IMR-90 (cell line): ENCODE measurements at regions not wholly inside any gene's neighbourhood (a gene's known extent, or its start where the extent isn't known, plus 50 kb on each side); places are given as distances from the start of the nearest gene placed in this dataset.

Experiments used
- ATAC-seq: fragments of 200-7000 bp; cut with Tn5 transposase; 2 replicates; pipeline ENCODE4 v1.9.1; 2020; ENCODE audit warnings: low read depth, mild to moderate bottlenecking, moderate library complexity
- BruUV-seq: library from RNA; stranded (reverse); fragments of 400-500 nt; replicated peaks from 2 replicates; lab custom pipeline; 2021; lab: Mats Ljungman, UMichigan
- CTCF ChIA-PET: fragments of 300-600 bp; formaldehyde crosslinking; extraction: SDS; loops from one replicate; lab custom pipeline; 2021; ENCODE audit warnings: antibody characterized with exemption; lab: Yijun Ruan, JAX
- POLR2A ChIA-PET: fragments of 300-600 bp; sonication (Branson Sonifier 250); formaldehyde crosslinking; loops from one replicate; lab custom pipeline; 2022; ENCODE audit warnings: antibody characterized with exemption; ENCODE audit not compliant: unreplicated experiment; lab: Charles Lee
- DNase-seq: peaks from one replicate; pipeline ENCODE4 v3.0.0; 2013
- H2AFZ ChIP-seq: replicated peaks from 2 replicates; pipeline ENCODE3; 2013; ENCODE audit warnings: low read length, mild to moderate bottlenecking; ENCODE audit not compliant: poor library complexity
- H2AK5ac ChIP-seq: 2 replicates; pipeline ENCODE4 v1.6.1; 2013; ENCODE audit warnings: low read depth, low read length, inconsistent platforms
- H2AK9ac ChIP-seq: replicated peaks from 2 replicates; pipeline ENCODE3; 2013; ENCODE audit warnings: mild to moderate bottlenecking, low read depth, low read length, moderate library complexity; ENCODE audit not compliant: poor library complexity
- H2BK120ac ChIP-seq: 2 replicates; pipeline ENCODE4 v1.6.1; 2013; ENCODE audit warnings: low read depth, low read length, inconsistent platforms
- H2BK15ac ChIP-seq: 3 replicates; pipeline ENCODE4 v1.6.1; 2013; ENCODE audit warnings: low read depth, low read length, inconsistent platforms
- H2BK20ac ChIP-seq: 2 replicates; pipeline ENCODE4 v1.6.1; 2013; ENCODE audit warnings: low read depth, mild to moderate bottlenecking, inconsistent platforms, low read length, moderate library complexity
- H2BK5ac ChIP-seq: 2 replicates; pipeline ENCODE4 v1.6.1; 2013; ENCODE audit warnings: mild to moderate bottlenecking, low read depth, low read length, inconsistent platforms; ENCODE audit not compliant: poor library complexity, severe bottlenecking
- H3K14ac ChIP-seq: replicated peaks from 2 replicates; pipeline ENCODE4 v1.6.1; 2013; ENCODE audit warnings: low read depth, low read length, inconsistent platforms
- H3K18ac ChIP-seq: 2 replicates; pipeline ENCODE4 v1.6.1; 2013; ENCODE audit warnings: low read depth, low read length, control low read depth
- H3K23ac ChIP-seq: 2 replicates; pipeline ENCODE4 v1.6.1; 2013; ENCODE audit warnings: low read depth, low read length, inconsistent platforms
- H3K27ac ChIP-seq: 2 replicates; pipeline ENCODE4 v1.5.1; 2013; ENCODE audit warnings: mild to moderate bottlenecking, control low read depth, low read length; ENCODE audit not compliant: insufficient read depth
- H3K27me3 ChIP-seq: 2 replicates; pipeline ENCODE4 v1.6.1; 2013; ENCODE audit warnings: low read length; ENCODE audit not compliant: control insufficient read depth, insufficient read depth
- H3K36me3 ChIP-seq: 2 replicates; pipeline ENCODE4 v1.6.1; 2013; ENCODE audit warnings: low read length, mixed read lengths; ENCODE audit not compliant: control insufficient read depth, insufficient read depth
- H3K4ac ChIP-seq: 2 replicates; pipeline ENCODE4 v1.6.1; 2013; ENCODE audit warnings: low read depth, low read length, inconsistent platforms
- H3K4me1 ChIP-seq: 2 replicates; pipeline ENCODE4 v1.6.1; 2013; ENCODE audit warnings: low read length, mixed read lengths; ENCODE audit not compliant: control insufficient read depth, insufficient read depth
- H3K4me2 ChIP-seq: 2 replicates; pipeline ENCODE4 v1.6.1; 2013; ENCODE audit warnings: low read depth, mild to moderate bottlenecking, control low read depth, low read length, moderate library complexity
- H3K4me3 ChIP-seq: 2 replicates; pipeline ENCODE4 v1.5.1; 2013; ENCODE audit warnings: low read depth, mild to moderate bottlenecking, control low read depth, low read length, moderate library complexity; ENCODE audit not compliant: insufficient read depth
- H3K56ac ChIP-seq: 2 replicates; pipeline ENCODE4 v1.6.1; 2013; ENCODE audit warnings: low read length, inconsistent platforms; ENCODE audit not compliant: insufficient read depth; ENCODE audit errors: extremely low read depth
- H3K79me1 ChIP-seq, 2 experiments: 2 replicates each; pipeline ENCODE4 v1.6.1; 2013; ENCODE audit warnings: low read length in 2 of 2, inconsistent platforms in 1 of 2, low read depth in 1 of 2
- H3K9ac ChIP-seq: 2 replicates; pipeline ENCODE4 v1.6.1; 2013; ENCODE audit warnings: low read depth, low read length, control low read depth
- H3K9me1 ChIP-seq: 2 replicates; pipeline ENCODE4 v1.6.1; 2013; ENCODE audit warnings: low read length, inconsistent platforms; ENCODE audit not compliant: insufficient read depth
- H3K9me3 ChIP-seq: 2 replicates; pipeline ENCODE4 v1.6.1; 2013; ENCODE audit warnings: low read length; ENCODE audit not compliant: control insufficient read depth, insufficient read depth
- H4K20me1 ChIP-seq: 2 replicates; pipeline ENCODE4 v1.6.1; 2013; ENCODE audit warnings: low read length, inconsistent platforms; ENCODE audit not compliant: insufficient read depth
- H4K5ac ChIP-seq: 2 replicates; pipeline ENCODE4 v1.6.1; 2013; ENCODE audit warnings: mild to moderate bottlenecking, low read depth, low read length, control low read depth
- H4K8ac ChIP-seq, 2 experiments: 2 replicates each; pipeline ENCODE4 v1.6.1; 2013; ENCODE audit warnings: low read depth in 2 of 2, low read length in 2 of 2, control low read depth in 1 of 2, inconsistent platforms in 1 of 2
- H4K91ac ChIP-seq: 2 replicates; pipeline ENCODE4 v1.6.1; 2013; ENCODE audit warnings: low read depth, low read length, inconsistent platforms; ENCODE audit not compliant: insufficient read depth
- CHD1 ChIP-seq: IDR thresholded peaks from 2 replicates; pipeline ENCODE4 v1.6.1; 2012; ENCODE audit warnings: low read depth, low read length, improper control_type of control experiment
- CTCF ChIP-seq: conservative IDR thresholded peaks from 2 replicates; pipeline ENCODE4 v1.5.1; 2012; ENCODE audit warnings: mild to moderate bottlenecking, low read depth, low read length, improper control_type of control experiment
- ELK1 ChIP-seq: fragments of 150-350 bp; IDR thresholded peaks from 2 replicates; pipeline ENCODE4 v1.6.1; 2016; ENCODE audit warnings: low read depth, mild to moderate bottlenecking, low read length, moderate library complexity, borderline replicate concordance
- FOS ChIP-seq: fragments of 150-350 bp; IDR thresholded peaks from 2 replicates; pipeline ENCODE4 v1.6.1; 2016; ENCODE audit warnings: low read depth, low read length
- MAFK ChIP-seq: IDR thresholded peaks from 2 replicates; pipeline ENCODE4 v1.6.1; 2012; ENCODE audit warnings: low read depth, low read length, improper control_type of control experiment
- MAZ ChIP-seq: IDR thresholded peaks from 2 replicates; pipeline ENCODE4 v1.6.1; 2012; ENCODE audit warnings: low read depth, mild to moderate bottlenecking, low read length, improper control_type of control experiment, moderate library complexity, borderline replicate concordance
- SMC3 ChIP-seq: fragments of 150-350 bp; IDR thresholded peaks from 2 replicates; pipeline ENCODE4 v1.6.1; 2016; ENCODE audit warnings: low read depth, mild to moderate bottlenecking, antibody characterized with exemption, low read length, moderate library complexity
- WGBS, 2 experiments: methylation state at CpG; one replicate each; pipeline versions ENCODE4 v1.1.5 to v1.1.7; 2013; ENCODE audit warnings: missing lambda C conversion rate in 2 of 2; ENCODE audit not compliant: insufficient read length in 1 of 2; ENCODE audit errors: extremely low coverage in 2 of 2; 5-methylcytosine and 5-hydroxymethylcytosine counted together
- dilution Hi-C: fragments of 300-500 bp; cut with HindIII; formaldehyde crosslinking; loops from one replicate; pipeline ENCODE4 v1.14.3; 2018; ENCODE audit warnings: low sequenced_read_pairs; ENCODE audit not compliant: unreplicated experiment
- in situ Hi-C: fragments of 300-500 bp; cut with MboI; formaldehyde crosslinking; loops from 3 replicates; pipeline ENCODE4 v1.14.3; 2019; ENCODE audit warnings: low sequenced_read_pairs, inconsistent platforms, mixed read lengths
- intact Hi-C: fragments of 100-400 bp; cut with micrococcal nuclease; formaldehyde crosslinking; loops from 2 replicates; pipeline ENCODE4 v1.10.0; 2022

- H3K27me3 ChIP-seq: no peaks in the 10 kb centered on the region
- H3K9me3 ChIP-seq: no peaks in the 10 kb centered on the region
- ChIA-PET CTCF (interaction anchor here (0.6 kb wide), 1 partner anchor 488 kb away, joined by 3 read pairs; no protein-coding TSS in a partner anchor), POLR2A (no interaction called here)
- no peaks in the 10 kb centered on the region for H3K36me3 ChIP-seq
- TF ChIP-seq CTCF (no peak), CHD1 (no peak), MAZ (no peak), FOS (no peak), SMC3 (no peak), MAFK (no peak), ELK1 (no peak)
- DNase-seq (no peak), ATAC-seq (no peak)
- in situ Hi-C loops (no loop called here), dilution Hi-C loops (no loop called here), intact Hi-C loops (no loop called here)
- BruUV-seq: no TSS peak
- H2BK120ac ChIP-seq: no peak overlapping the region
- H3K4ac ChIP-seq: no peak overlapping the region
- H2AFZ ChIP-seq: no peak overlapping the region
- no peak overlapping the region for H2BK15ac ChIP-seq
- H4K91ac ChIP-seq: no peak overlapping the region
- H3K56ac ChIP-seq: no peak overlapping the region
- no peak overlapping the region for H4K8ac ChIP-seq
- no peak overlapping the region for H3K9ac ChIP-seq
- no peak overlapping the region for H3K27ac ChIP-seq
- no CpG with 5 or more reads among the region's 3 CpGs for WGBS, 2 experiments
- no peaks in the 10 kb centered on the region for H3K4me1 ChIP-seq
- H2BK20ac ChIP-seq: no peak overlapping the region
- no peak overlapping the region for H4K5ac ChIP-seq
- H2AK5ac ChIP-seq: no peak overlapping the region
- no peak overlapping the region for H3K4me3 ChIP-seq
- H2AK9ac ChIP-seq: no peak overlapping the region
- H3K14ac ChIP-seq: no peak overlapping the region
- H3K79me1 ChIP-seq: no peaks in the 10 kb centered on the region
- no peak overlapping the region for H3K4me2 ChIP-seq
- H3K23ac ChIP-seq: no peak overlapping the region
- no peak overlapping the region for H2BK5ac ChIP-seq
- no peaks in the 10 kb centered on the region for H3K9me1 ChIP-seq
- H3K18ac ChIP-seq: no peak overlapping the region
- no peaks in the 10 kb centered on the region for H4K20me1 ChIP-seq
Observed at GRCh38 chr11:25899617-25900160, 432.2 kb upstream of the ANO3 start.
